Uterus (tissue), 2 donors: ENCODE measurements at regions not wholly inside any gene's neighbourhood (a gene's known extent, or its start where the extent isn't known, plus 50 kb on each side); places are given as distances from the start of the nearest gene placed in this dataset.

Experiments used
- CTCF ChIP-seq, 4 experiments: fragments of 200-600 bp in 2 of 4; fragments of 450-650 bp in 2 of 4; sonication (generic) in 2 of 4; IDR thresholded peaks; one replicate each; pipeline ENCODE4 v1.5.1; 2016 to 2019; ENCODE audit warnings: antibody characterized with exemption in 4 of 4, mild to moderate bottlenecking in 2 of 4, moderate library complexity in 1 of 4
- POLR2A ChIP-seq, 2 donors: fragments of 450-650 bp; IDR thresholded peaks; one replicate each; pipeline ENCODE4 v1.6.1; 2016; ENCODE audit warnings: antibody characterized with exemption in 2 of 2, mild to moderate bottlenecking in 1 of 2, moderate library complexity in 1 of 2

GRCh38 chr12:34346372-34347034 is 324.2 kb downstream of the ALG10 start:
- TF ChIP-seq POLR2A (IDR thresholded peaks at IDR 0.05) (no peak), CTCF (IDR thresholded peaks at IDR 0.05) (no peak)
